GM19395 (cell line): ENCODE measurements at regions not wholly inside any gene's neighbourhood (a gene's known extent, or its start where the extent isn't known, plus 50 kb on each side); places are given as distances from the start of the nearest gene placed in this dataset.

ENCODE experiments used
- ATAC-seq: cut with Tn5 transposase; IDR thresholded peaks from one replicate; pipeline ENCODE4 v1.9.1; 2021; ENCODE audit warnings: mild to moderate bottlenecking, moderate library complexity; ENCODE audit not compliant: unreplicated experiment

- ATAC-seq: no peak
Measured at GRCh38 chr4:4808086-4808485, 51.4 kb upstream of the MSX1 start.

- ATAC-seq: no peak
Measured at GRCh38 chr4:4805887-4806286, 53.6 kb upstream of the MSX1 start.

- no peak for ATAC-seq
Measured at GRCh38 chr4:4803912-4804296, 55.6 kb upstream of the MSX1 start.

GRCh38 chr4:4803216-4803911 lies 56.1 kb upstream of the MSX1 start:
- no peak for ATAC-seq

- no peak for ATAC-seq
Measured at GRCh38 chr4:4800646-4801408, 58.6 kb upstream of the MSX1 start.

GRCh38 chr4:4794421-4794820 lies 65.0 kb upstream of the MSX1 start:
- ATAC-seq: no peak

- ATAC-seq: no peak
Measured at GRCh38 chr4:4792466-4792865, 67.0 kb upstream of the MSX1 start.

- no peak for ATAC-seq
Measured at GRCh38 chr4:4791299-4792111, 68.0 kb upstream of the MSX1 start.

GRCh38 chr4:4789462-4789861 lies 70.0 kb upstream of the MSX1 start:
- ATAC-seq: no peak

- no peak for ATAC-seq
Measured at GRCh38 chr4:4788573-4788972, 70.9 kb upstream of the MSX1 start.

- ATAC-seq: no peak
Measured at GRCh38 chr4:4787421-4787820, 72.0 kb upstream of the MSX1 start.

- no peak for ATAC-seq
Measured at GRCh38 chr4:4784379-4784778, 75.1 kb upstream of the MSX1 start.

- no peak for ATAC-seq
Measured at GRCh38 chr4:4783847-4784246, 75.6 kb upstream of the MSX1 start.

GRCh38 chr4:4782969-4783368 lies 76.5 kb upstream of the MSX1 start:
- ATAC-seq: no peak

- ATAC-seq: no peak
Measured at GRCh38 chr4:4781936-4782707, 77.3 kb upstream of the MSX1 start.

GRCh38 chr4:4780729-4781244 lies 78.7 kb upstream of the MSX1 start:
- no peak for ATAC-seq

GRCh38 chr4:4779486-4779885 lies 80.0 kb upstream of the MSX1 start:
- no peak for ATAC-seq

GRCh38 chr4:4779054-4779453 lies 80.4 kb upstream of the MSX1 start:
- no peak for ATAC-seq

- ATAC-seq: no peak
Measured at GRCh38 chr4:4778554-4778953, 80.9 kb upstream of the MSX1 start.

GRCh38 chr4:4776934-4777333 lies 82.5 kb upstream of the MSX1 start:
- ATAC-seq: no peak

GRCh38 chr4:4776335-4776734 lies 83.1 kb upstream of the MSX1 start:
- ATAC-seq: no peak
